ENCODE measurements at regions not wholly inside any gene's neighbourhood (a gene's known extent, or its start where the extent isn't known, plus 50 kb on each side); places are given as distances from the start of the nearest gene placed in this dataset.

DNA sequence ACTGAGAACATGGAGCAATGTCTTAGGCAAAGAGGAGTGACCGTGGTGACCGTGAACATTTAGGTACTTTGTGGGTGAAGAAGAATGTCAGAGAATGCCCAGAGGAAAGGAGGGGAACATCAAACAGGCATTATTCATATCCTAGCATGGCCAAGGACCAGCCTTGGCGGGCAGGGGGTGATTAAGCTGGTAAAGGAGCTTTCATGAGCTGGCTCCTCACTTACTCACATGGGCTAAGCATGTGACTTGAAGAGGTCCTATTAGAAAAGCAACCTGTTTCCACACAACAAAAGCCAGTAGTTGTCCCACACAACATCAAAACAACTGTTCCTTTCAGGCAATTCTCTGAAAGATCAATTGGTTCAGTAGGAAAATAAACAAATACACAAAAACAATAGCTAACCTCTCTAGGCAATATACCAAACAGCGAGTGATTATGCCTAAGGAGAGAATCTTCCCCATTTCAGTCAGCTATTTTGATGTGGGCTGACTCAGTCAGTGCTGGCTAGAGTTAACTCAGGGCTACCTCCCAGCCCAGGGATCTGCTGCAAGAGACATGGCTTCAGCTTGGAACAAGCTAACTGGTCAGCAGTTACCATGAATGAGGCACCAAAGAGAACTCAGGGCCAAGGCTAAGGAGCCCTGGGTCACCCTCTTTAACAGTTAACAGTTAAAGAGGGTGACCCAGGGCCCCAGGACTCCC lies 283.5 kb downstream of the ARHGAP12 start:
- DNase-seq (ENCODE audit: low read depth) = no peak

DNA sequence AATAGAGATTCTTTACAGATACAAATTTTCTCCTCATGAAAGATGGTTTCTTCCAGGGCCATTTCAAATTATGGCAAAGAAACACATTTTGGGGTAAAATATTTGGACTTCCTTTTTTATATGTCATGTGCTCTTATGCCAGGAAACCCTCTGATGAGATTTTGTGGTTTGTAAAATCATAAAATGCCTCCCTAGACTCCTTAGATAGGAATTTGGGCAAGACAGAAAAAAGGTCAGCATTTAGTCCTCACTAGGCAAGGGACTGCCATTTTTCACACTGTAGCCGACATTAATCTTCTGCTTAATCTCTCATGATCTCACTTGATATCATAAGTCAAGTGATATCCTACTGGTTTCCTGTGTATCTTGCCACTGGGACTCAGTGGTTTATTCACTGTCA lies 286.4 kb downstream of the ARHGAP12 start:
- DNase-seq (ENCODE audit: low read depth) = no peak

DNA sequence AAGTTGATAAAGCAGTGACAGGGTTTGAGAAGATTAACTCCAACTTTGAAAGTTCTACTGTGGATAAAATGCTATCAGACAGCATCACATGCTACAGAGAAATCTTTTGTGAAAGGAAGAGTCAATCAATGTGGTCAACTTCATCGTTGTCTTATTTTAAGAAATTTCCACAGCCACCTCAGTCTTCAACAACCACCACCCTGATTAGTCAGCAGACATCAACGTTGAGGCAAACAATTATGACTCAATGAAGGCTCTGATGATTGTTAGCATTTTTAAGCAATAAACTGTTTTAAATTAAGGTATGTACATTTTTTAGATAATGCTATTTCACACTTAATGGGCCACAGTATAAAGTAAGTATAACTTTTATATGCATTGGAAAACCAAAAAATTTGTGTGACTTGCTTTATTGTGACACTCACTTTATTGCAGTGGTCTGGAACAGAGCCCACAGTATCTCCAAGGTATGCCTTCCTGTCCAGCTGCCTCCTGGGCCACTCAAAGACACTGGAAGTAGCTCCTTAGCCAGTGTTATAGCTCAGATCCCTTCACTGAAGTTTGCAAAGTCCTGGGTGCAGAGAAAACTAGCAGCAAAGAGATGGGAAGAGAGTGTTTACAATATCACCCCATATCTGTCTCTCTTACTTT lies 293.1 kb downstream of the ARHGAP12 start:
- DNase-seq (ENCODE audit: low read depth) = no peak

DNA sequence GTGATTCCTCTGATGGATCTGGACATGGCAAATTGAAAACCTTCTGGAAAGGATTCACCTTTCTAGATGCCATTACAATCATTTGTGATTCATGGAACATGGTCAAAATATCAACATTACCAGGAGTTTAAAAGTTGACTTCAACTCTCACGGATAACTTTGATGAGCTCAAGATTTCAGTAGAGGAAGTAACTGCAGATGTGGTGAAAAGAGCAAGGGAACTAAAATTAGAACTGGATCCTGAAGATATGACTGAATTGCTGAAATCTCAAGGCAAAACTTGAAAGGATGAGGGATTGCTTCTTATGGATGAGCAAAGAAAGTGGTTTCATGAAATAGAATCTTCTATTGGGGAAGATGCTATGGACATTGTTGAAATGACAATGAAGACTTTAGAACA lies 293.6 kb downstream of the ARHGAP12 start:
- no peak for DNase-seq (ENCODE audit: low read depth)

DNA sequence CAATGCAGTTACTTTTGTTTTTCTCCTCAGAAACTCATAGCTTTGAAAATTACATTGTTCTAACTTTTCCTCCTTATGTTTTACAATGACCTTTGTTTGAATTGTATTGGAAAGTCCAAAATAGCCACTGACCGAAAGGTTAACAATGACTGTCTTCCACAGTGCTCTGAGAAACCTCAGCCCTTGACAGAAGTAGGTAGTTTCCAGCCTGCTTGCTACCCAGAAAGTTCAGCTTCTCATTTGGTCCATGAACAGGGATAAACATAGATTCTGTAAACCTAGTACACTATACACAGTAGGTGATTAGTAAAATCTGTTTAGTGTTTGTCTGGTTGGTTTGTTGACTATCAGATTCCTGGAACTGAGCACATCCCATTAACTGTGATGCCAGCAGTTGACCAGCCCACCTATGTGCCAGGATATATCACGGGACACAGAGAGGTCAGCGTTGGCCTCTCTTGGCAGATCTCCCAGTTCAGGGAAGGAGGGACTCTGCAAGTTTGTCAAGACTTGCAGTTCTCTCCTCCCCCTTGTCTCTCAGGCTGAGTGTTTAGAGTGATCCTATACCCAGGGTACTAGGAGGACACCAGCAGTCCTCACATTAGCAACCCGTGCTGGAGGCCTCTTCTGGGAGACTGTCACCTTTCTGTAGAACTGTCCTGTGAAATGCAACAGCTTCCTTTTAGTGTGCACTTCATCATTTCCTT lies 297.6 kb downstream of the ARHGAP12 start:
- DNase-seq (ENCODE audit: low read depth) = no peak

DNA sequence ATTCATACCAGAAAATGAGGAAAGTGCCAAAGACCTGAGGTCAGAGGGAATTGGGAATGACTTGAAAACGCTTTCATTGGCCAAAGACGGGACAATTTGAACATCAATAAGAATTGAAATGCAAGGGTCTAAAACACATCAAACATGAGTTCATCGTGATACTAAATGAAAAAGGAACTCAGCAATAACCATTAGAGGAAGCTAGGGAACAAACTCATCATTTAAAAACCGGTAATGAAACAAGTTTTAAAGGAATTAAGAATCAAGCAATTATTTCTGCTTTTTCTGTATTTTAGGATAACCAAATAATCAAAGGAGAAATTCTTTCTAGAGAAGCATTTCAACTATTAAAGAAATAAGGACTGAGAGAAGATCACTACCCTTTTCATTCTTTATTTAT lies 303.1 kb downstream of the ARHGAP12 start:
- no peak for DNase-seq (ENCODE audit: low read depth)

DNA sequence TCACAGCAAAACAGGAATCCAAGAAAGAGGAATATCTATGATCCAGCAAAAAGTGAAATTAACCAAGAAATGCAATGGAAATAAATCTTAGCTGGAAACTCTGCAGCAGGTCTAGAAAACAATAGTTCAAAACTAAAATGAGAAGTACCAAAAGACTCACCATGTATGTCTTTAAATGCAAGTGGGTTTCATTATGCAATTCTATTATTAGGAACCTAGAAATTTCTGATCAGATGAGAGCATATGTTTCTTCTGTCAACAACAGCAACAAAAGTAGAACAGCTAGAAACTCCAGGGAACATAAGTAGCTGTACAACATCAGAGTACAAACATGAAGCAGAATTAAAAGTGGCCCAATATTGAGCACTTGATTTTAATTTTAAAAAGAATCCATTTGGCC lies 304.0 kb downstream of the ARHGAP12 start:
- DNase-seq (ENCODE audit: low read depth) = no peak

DNA sequence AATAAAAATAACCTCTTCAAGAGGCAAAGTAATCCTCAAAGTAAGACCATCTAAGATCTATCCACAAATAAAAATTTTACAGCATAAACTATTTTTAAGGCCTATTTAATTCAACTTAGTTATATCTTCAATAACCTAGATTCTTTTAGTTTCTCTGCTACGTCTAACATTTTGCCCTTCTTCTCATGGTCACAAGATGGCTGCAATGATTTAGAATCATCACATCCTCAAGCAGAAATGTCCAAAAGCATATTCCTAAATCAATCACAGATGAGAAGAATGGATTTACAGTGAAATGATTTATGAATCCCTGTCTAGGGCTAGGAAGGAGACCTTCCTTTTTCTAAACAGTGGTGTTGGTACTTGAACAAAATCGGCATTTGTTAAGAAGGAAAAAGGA lies 304.7 kb downstream of the ARHGAP12 start:
- no peak for DNase-seq (ENCODE audit: low read depth)

DNA sequence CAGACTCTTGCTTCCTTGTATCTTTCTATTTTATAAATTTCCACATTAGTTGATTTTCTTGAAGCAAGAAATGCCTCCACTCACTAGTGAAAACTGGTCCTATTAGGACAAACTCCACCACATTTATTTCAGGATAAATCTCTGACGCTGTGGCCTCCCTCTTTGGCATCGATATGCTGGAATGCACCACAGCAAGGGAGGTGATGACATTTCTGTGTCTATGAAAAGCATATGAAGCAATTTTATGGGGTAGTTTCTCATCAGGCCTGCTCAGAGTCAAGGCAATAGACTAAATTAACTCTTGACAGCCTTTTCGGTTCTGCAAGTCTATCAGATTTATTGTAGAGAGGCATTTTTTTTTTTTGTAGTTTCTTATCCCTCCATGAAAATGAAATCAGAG lies 304.4 kb downstream of the ZEB1 start:
- no peak for DNase-seq (ENCODE audit: low read depth)

DNA sequence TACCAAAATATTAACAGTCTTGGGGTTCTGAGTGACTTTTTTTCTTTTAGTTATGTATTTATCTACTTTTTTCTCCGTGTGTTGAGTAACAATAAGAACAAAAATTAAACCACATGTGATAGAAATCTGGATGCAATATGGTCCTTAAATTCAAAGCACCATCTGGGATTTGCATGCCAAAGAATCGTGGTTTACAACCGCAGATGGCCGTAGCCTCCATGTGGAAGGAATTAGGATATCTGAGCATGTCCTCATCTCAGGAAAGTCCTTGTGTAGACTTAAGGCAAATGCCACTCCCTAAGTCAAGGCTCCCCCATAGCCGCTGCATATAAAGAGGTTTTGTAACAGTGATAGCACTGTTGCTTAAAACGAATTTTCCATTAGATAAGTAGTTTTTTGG lies 304.0 kb downstream of the ZEB1 start:
- DNase-seq (ENCODE audit: low read depth) = no peak

DNA sequence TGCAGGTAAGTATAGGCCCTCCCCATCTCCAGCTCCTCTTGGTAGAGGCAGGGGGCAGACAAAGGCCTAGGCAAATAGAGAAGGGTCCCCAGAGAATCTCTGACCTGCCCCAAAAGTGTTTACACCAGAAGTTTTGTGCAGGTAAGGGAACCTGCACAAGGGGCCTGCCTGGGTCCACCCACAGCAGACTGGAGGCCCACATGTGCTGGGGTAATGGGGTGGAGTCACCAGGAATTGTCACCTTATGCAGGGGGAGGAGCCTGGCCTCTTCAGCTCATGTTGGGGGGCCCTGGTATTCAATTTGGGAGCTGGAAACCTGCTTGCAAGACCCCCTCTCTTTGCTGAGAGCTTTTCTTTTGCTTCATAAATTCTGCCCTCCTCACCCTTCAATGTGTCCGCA lies 302.7 kb downstream of the ZEB1 start:
- no peak for DNase-seq (ENCODE audit: low read depth)

DNA sequence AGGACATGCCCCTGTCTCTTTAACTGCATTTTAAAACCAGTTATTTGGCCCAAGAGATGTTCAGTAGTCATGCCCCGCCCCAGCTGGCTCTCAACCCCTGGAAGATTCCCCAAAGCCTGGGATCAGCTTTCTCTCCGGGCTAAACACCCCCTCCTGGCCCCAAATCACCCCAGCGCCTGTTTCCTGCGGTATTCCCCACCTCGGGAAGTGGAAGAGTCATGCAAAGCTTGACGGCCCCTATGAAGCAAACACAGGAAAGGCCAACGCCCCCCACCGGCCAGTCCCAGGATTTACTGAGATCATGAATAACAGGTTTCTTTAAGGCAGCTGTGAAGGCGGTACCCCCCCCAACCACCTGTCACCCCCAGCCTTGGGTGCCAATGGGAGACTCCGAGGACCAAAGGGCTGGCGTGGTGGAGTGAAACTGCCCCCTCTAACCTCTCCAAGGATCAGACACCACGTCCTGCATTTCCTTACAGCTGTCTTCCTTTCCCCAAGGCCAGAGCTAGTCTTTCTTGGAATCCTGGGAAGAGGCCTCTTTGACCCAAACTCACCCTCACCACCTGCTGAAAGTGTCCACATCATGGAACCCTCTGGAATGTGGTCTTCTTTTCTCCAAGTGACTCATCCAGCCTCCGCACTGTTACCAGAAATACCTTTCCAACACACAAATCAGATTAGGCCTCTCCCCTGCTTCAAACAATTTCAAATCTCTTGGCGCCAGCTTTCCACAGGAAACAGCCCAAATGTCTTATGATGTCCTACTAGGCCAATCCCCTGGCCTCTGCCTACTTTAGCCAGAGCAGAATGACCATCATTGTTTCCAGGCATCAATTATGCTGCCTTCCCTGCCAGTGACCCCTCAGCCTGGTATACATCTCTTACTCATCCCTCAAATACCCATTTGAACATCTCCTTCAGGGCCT lies 301.5 kb downstream of the ZEB1 start:
- DNase-seq (ENCODE audit: low read depth) = no peak

DNA sequence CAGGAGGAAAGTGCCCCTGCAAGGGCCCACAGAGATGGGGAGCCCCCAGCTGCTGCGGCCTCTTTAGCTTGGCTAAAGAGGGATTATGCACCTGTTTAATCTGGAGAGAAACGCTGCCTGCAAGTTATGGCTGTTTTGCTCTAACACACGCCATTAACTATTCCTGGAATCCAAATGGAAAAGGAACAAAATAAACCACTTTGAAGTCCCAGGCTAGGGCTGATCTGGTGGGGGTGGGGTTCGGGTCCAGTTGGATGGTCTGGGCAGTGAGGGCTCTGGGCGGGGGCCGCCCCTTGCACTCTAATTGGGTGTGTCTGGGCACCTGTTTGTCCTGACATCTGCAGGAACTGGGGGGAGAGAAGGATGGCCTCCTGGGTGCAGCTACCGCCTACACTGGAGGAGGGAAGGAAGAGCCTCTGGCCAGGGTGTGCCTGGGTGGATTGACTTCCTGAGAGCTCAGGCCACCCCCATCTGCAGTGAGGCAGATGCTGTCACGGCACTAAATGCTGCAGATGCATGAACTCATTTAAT lies 300.6 kb downstream of the ZEB1 start:
- DNase-seq (ENCODE audit: low read depth) = no peak

DNA sequence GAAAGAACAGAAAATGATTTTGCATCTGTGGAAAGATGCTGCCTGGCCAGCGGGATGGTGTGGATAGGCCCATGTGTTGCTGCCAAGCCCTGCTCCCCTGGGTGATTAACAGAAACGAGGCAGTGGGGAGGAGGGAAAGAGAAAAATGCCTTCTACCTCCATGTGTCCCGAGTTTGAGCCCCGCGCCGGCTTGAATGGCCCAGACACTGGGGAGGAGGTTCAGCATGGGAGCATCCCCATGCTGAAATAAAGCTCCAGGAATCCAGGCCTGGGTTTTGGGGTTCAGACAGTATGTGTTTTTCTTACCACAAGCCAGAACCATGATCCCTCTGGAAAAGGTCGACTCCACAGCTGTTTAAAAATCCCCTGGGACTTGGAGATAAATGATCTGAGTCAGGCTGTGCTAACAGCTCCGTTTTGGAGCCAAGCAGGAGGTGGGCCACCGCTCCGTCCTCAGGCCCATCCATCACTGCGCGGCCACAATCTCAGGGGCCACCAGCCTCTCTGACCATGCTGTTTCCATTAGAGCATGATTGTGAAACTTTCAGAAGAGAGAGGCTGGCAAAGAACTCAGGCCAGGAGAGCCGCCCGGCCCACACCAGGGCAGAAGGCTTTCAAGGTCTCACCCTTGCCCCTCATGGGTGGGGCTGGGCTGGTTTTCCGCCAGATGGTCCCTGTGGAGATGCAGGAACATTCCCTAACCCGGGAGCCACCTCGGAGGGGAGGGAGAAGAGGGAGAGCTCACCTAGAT lies 299.7 kb downstream of the ZEB1 start:
- DNase-seq (ENCODE audit: low read depth) = no peak

DNA sequence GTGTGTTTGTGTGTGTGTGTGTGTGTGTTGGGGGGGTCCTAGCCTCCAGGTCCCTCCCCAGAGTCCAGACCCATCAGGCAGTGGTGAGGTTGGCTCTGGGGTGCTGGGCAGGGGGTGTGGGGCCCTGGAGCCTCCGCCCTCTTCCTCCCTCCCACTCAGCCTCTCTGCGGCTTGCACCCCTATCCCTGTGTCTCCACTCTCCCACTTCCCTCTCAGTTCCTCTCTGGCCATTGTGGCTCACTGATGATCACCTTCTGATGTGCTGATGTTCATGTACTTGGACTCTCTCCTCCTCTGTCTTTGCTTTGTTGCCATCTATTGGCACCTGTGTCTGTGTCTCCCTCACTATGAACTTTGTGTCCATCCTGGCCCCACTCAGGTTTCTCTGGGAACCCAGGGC lies 298.7 kb downstream of the ZEB1 start:
- no peak for DNase-seq (ENCODE audit: low read depth)

DNA sequence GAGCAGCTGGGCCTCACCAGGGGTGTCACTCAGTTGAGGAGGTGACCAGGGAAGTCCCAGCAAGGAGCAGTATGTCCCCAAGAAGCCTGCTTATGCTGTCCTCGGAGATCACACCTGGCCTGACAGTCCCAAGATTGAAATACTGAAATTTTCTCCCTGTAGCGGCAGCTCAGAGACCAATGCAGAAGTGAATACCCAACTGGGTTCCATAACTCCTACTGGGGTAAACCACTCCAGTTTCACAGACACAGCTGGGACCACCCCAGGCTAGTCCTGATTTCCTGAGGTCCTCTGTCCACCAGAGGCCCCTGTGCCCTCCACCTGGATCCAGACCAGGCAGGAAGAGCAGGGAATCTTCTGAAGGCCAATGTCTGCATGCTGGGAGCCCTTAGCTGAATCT lies 298.1 kb downstream of the ZEB1 start:
- DNase-seq (ENCODE audit: low read depth) = no peak

DNA sequence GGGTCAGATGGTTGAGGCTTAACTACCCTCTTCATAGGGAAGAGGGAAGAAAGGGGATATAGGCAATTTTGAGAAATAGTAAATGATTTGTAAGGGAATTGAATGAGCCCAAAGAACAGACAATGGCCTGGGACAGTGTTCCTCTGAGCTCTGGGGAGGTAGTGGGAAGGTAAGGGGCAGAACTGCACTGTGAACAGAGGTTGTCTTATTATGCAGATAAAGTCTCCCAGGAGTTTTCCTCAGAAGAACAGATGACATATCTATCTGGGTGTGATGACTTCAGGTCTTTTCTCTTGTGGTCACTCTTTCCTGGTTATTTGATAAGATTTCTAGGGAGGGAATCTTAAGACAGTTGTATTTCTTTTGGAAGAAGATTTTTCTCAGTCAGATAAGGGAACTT lies 296.1 kb downstream of the ZEB1 start:
- no peak for DNase-seq (ENCODE audit: low read depth)

DNA sequence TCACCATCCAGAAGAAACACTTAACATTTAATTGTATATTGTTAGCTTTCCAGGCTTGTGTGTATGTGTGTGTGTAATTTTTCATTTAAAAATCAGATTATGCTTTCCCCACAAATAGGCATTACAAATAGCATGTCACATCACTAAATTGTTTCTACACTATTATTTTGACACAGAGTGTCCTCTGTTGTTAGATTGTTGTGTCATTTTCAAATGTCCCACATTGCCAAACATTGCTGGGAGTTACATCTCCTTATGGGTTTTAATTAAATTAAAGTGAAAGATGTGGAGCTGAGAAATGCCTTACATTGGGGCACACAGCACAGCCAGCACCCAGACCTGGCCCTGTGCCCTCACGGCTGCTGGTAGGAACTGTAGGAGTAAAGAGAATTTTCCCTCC lies 295.6 kb downstream of the ZEB1 start:
- no peak for DNase-seq (ENCODE audit: low read depth)

DNA sequence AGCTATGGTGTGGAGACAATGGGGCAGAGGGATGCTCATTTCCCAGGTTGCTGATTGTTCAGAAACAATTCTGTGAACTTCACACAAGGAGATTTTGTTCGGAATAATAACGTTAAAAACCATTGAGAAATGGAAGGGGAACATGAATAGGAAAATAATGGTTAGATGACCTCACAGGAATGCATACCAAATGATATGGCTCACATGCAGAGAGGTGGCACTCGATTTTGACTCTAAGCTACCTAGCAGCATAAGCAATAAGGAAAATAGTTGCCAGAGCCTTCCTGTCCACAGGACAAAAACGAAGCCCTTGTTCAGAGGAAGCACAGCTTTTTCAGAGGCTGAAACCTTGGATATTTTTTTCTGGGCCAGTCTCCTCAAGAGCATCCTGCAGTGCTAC lies 293.1 kb downstream of the ZEB1 start:
- no peak for DNase-seq (ENCODE audit: low read depth)

DNA sequence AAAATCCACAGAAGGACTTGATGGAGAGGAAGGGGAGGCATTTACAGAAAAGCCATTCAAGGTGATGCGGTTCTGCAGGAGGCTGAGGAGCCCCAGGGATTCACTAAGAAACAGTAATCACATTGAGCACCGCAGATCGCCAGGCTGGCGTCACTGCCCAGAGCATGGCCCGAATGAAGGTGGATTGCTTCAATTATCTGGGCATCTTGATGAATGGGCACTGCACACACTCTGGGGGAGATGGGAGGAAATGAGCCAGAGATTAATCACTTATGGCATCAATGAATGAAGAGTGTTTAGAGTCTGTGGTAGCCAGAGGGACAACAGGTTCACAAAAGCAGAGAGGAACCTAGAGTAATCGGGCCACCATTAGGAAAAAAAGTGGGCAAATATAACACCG lies 292.1 kb downstream of the ZEB1 start:
- no peak for DNase-seq (ENCODE audit: low read depth)

DNA sequence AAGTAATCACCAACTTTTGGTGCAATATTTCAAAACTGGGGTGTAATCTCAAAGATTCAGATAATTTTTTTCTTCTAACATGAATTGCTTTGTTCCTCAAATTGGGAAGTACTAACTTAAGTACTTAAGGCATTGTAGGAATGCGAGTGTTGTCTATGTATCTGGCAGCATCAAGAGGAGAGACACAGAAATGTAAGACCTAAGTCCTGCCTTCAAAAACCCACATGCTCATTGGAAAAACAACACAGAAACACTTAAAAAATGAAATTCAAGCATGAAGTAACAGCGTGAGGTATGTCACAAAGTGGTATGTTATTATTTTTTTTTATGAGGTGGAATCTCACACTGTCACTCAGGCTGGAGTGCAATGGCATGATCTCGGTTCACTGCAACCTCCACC lies 288.5 kb downstream of the ZEB1 start:
- DNase-seq (ENCODE audit: low read depth) = no peak

Data from activated T-helper 9 cell treated with anti-CD3 and anti-CD28 coated beads, Interleukin-2, amount 50 U/mL, for 16 hours (primary cell).